LNCaP clone FGC (cell line): ENCODE measurements at regions not wholly inside any gene's neighbourhood (a gene's known extent, or its start where the extent isn't known, plus 50 kb on each side); places are given as distances from the start of the nearest gene placed in this dataset.

Experiments
- DNase-seq: peaks from one replicate; pipeline ENCODE4 v3.0.0-alpha.2; 2011; ENCODE audit warnings: low read depth
- H3K4me3 ChIP-seq: 2 replicates; pipeline ENCODE4 v1.5.1; 2011; ENCODE audit warnings: mild to moderate bottlenecking, low read depth, low read length, control low read depth
- TF ChIP-seq, protein P1 (sequence below): IDR thresholded peaks from 2 replicates; pipeline ENCODE4 v1.5.1; 2012; ENCODE audit warnings: mild to moderate bottlenecking; ENCODE audit not compliant: control insufficient read depth, insufficient read depth; ENCODE audit errors: extremely low read depth

DNA sequence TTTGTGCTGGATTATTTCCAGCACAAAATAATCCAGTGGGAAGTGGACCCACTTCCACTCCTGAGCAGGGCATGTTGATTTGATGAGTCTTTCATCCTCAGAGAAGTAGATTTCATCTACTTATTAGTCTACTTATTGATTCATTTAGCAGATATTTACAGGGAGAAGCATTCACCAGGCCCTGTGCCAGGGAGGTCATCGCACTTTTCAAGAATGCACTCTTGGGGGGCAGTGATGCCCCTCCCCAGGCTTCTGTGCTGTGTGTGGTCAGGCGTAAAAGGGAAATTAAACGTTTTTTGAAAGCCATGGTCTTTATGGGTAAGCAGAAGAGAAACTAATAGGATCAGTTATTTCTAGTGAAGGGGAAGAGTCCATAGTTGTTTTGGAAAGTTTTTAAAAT, 610.7 kb upstream of the TMEM132C start:
- TF ChIP-seq, protein P1, sequence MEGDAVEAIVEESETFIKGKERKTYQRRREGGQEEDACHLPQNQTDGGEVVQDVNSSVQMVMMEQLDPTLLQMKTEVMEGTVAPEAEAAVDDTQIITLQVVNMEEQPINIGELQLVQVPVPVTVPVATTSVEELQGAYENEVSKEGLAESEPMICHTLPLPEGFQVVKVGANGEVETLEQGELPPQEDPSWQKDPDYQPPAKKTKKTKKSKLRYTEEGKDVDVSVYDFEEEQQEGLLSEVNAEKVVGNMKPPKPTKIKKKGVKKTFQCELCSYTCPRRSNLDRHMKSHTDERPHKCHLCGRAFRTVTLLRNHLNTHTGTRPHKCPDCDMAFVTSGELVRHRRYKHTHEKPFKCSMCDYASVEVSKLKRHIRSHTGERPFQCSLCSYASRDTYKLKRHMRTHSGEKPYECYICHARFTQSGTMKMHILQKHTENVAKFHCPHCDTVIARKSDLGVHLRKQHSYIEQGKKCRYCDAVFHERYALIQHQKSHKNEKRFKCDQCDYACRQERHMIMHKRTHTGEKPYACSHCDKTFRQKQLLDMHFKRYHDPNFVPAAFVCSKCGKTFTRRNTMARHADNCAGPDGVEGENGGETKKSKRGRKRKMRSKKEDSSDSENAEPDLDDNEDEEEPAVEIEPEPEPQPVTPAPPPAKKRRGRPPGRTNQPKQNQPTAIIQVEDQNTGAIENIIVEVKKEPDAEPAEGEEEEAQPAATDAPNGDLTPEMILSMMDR, result no peak
- DNase-seq, result no peak
- H3K4me3 ChIP-seq, result no peak overlapping the region

DNA sequence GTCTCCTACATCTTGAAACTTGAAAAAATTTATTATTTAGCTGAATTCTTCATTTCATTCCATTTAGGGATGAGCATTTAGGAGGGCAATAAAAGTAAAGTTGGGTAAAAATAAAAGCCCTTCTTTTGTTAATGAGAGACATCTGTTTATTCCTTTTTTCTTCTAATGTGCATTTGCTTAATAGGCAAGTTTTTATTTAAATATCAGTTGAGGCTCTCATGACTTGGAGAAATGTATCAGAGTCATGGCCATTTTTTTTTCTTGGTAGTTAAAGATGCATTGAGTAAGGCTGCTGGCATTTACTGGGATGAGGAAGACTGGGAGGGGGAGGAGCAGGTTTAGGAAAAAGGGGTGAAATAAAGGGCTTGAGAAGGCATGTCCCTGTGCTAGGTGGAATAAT, 609.9 kb upstream of the TMEM132C start:
- H3K4me3 ChIP-seq, result no peak overlapping the region
- TF ChIP-seq, protein P1, result no peak
- no peak for DNase-seq

DNA sequence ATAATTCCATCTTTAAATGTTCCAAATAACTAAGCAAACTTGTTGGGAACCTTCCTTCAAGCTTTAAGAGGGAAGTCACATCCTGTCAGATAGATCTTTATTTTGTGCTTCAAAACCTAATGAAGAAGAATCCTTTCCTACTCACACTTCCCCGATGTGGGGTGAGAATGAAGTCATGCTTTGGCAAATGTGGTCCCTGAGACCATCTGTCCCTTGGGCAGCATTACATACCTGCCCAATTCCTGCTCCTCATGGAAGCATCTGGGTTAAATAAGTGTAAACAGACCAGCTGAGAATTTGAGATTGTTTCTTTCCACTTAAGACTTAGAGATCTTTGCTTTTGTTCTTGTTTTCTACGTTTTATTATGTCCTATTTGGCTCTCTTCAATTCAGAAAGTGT, 606.0 kb upstream of the TMEM132C start:
- DNase-seq, result no peak
- H3K4me3 ChIP-seq, result no peak overlapping the region
- TF ChIP-seq, protein P1, result no peak

DNA sequence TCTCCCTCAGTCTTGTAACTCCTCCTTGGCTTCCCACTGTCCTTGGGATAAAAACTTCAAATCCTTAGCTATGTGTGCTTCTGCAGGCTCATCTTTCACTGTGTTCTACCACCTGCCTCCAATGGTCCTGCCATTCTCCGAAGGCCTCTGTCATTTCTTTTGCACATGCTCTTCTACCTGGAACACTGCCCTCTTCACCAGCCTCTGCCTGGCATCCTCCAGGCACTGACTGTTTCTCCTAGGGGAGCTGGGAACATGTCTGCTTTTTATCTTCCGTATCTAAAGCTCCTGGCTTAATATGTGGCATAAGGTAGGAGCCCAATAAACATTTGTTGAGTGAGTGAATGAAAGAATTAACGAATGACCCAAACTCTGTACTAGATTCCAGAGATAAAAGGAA, 603.3 kb upstream of the TMEM132C start:
- TF ChIP-seq, protein P1, result no peak
- DNase-seq, result no peak

DNA sequence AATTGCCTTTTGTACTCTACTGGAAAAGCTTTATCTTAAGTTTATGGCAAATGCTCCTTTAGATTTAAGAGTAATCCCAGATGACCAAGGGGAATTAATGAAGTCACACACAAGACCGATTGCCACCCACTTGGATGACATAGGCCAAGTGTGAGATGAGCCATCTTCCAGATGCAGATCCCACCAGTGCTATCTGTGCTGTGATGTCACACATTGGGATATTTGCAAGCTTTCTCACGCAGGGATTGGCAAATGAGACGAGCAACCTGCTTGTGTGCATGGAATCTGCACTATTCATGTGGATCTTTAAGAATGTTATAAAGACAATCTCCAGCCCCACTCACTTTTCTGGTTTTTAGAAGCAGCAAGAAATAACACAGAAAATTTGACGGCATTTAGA, 602.1 kb upstream of the TMEM132C start:
- H3K4me3 ChIP-seq, result no peak overlapping the region
- no peak for DNase-seq
- TF ChIP-seq, protein P1, result no peak

More for the DNA sequence above, 603.3 kb upstream of the TMEM132C start:
- H3K4me3 ChIP-seq, result no peak overlapping the region

DNA sequence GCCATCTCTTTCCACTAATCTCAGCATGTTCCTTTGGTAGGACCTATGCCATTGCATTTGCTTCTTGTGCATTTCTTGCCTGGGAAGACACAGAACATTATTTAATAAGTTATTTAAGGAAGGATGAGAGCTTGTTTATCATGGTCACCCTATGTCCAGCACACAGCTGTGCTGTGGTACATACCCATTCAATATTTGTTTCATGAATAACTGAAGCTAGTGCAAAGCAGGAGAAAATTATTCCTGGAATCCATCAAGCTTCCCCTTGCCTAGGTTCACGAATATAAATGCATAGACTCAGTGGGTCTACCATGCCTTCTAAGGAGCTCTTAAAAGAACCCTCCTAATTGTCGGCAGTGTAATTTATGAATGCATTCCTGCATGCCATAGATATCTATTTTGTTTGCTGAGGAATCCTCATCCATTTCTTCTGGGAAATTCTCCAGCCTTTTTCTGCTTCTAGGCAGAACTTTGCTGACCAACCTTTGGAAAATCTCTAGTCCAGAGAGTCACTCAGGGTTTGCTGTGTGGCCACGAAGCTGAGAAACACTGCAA, 599.8 kb upstream of the TMEM132C start:
- TF ChIP-seq, protein P1, result no peak
- no peak overlapping the region for H3K4me3 ChIP-seq
- DNase-seq, result no peak

DNA sequence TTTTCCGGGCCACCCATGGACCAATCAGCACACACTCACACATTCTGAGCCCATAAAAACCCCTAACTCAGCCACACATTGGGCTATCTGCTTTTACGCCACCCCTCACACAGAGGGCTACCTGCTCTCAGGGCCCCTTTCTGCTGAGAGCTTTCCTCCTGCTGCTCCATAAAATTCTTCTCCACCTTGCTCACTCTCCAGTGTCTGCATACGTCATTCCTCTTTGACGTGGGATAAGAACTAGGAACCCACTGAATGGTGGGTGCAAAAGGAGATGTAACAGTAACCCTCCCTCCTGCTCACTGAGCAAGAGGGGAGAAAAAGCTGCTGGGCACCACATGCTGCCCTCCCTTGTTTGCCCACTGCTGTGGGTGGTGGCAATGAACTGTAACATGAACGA, 596.7 kb upstream of the TMEM132C start:
- H3K4me3 ChIP-seq, result no peak overlapping the region
- TF ChIP-seq, protein P1, result no peak
- no peak for DNase-seq
